ENCODE measurements at regions not wholly inside any gene's neighbourhood (a gene's known extent, or its start where the extent isn't known, plus 50 kb on each side); places are given as distances from the start of the nearest gene placed in this dataset.

GRCh38 chr6:14742171-14742570 is 503.7 kb upstream of the JARID2 start:
- Histone ChIP-seq H3K27ac (ENCODE audit: low read length) (no peak overlapping the region), H3K9me3 (ENCODE audit: control insufficient read depth, low read depth, low read length) (no peaks in the 10 kb centered on the region), H3K4me1 (ENCODE audit: control insufficient read depth, low read depth, low read length) (no peaks in the 10 kb centered on the region), H3K27me3 (ENCODE audit: control insufficient read depth, insufficient read depth, low read length) (peaks cover under 1% of the 10 kb centered on the region), H3K36me3 (ENCODE audit: control insufficient read depth, low read depth, low read length) (no peaks in the 10 kb centered on the region), H3K9ac (ENCODE audit: low read length) (no peak overlapping the region), H3K4me3 (ENCODE audit: low read length) (no peak overlapping the region)

- H3K9ac ChIP-seq (ENCODE audit: low read length) = no peak overlapping the region
- no peaks in the 10 kb centered on the region for H3K9me3 ChIP-seq (ENCODE audit: control insufficient read depth, low read depth, low read length)
- H3K27me3 ChIP-seq (ENCODE audit: control insufficient read depth, insufficient read depth, low read length) = no peaks in the 10 kb centered on the region
- no peak overlapping the region for H3K4me3 ChIP-seq (ENCODE audit: low read length)
- no peaks in the 10 kb centered on the region for H3K4me1 ChIP-seq (ENCODE audit: control insufficient read depth, low read depth, low read length)
- H3K27ac ChIP-seq (ENCODE audit: low read length) = no peak overlapping the region
- no peaks in the 10 kb centered on the region for H3K36me3 ChIP-seq (ENCODE audit: control insufficient read depth, low read depth, low read length)
Observed at GRCh38 chr6:14742680-14743079, 503.2 kb upstream of the JARID2 start.

DNA sequence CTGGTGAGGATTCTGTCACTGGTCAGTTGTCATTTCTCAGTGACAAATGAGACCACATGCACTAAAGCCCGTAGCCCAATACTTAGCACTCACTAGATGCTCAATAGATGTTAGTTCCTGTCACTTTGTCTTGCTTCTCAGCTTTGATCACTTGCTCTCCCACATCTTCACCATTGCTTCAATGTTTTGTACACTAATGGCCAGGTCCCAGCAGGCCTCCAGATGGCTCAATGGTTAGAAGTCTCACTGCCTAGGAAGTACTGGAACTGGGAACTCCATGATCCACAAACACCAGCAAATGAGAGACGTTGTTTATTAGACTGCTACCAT is 502.8 kb upstream of the JARID2 start:
- no peaks in the 10 kb centered on the region for H3K27me3 ChIP-seq (ENCODE audit: control insufficient read depth, insufficient read depth, low read length)
- H3K4me1 ChIP-seq (ENCODE audit: control insufficient read depth, low read depth, low read length) = no peaks in the 10 kb centered on the region
- H3K4me3 ChIP-seq (ENCODE audit: low read length) = no peak overlapping the region
- no peaks in the 10 kb centered on the region for H3K9me3 ChIP-seq (ENCODE audit: control insufficient read depth, low read depth, low read length)
- H3K36me3 ChIP-seq (ENCODE audit: control insufficient read depth, low read depth, low read length) = no peaks in the 10 kb centered on the region
- no peak overlapping the region for H3K9ac ChIP-seq (ENCODE audit: low read length)
- no peak overlapping the region for H3K27ac ChIP-seq (ENCODE audit: low read length)

DNA sequence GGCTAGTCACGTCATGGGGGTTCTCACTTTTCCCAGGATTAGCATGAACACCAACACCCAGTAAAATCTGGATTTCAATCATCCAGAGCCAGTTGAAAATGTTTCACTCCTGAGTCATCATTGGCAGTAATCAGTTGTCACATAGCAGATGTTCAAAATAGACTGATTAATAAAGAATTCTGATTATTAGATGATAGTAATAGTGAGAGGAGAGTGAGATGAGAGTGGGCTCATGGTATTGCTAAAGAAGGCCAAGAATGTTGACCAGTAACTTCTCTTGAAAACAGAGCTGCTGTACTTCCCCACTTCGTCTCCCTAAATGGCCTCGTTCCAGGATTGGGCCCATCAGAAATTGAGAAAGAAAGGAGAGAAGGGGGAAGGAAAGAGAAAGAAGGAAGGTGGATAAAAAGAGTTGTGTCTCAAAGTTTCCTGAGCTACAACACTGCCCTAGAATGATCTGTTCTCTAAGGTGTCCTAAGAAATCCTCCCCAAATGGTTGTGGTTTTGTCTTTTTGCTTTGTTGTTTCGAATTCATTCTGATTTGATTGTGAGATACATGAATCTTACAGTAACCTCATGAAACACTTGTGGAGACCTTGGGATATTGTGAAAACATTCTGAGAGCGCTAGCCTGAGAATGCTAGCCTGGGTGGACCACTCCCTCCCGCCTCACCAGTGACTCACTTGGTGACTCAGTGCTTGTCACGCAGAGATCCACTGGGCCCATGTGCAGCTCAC is 502.2 kb upstream of the JARID2 start:
- Histone ChIP-seq H3K27ac (ENCODE audit: low read length) (no peak overlapping the region), H3K9me3 (ENCODE audit: control insufficient read depth, low read depth, low read length) (no peaks in the 10 kb centered on the region), H3K27me3 (ENCODE audit: control insufficient read depth, insufficient read depth, low read length) (no peaks in the 10 kb centered on the region), H3K9ac (ENCODE audit: low read length) (no peak overlapping the region), H3K4me3 (ENCODE audit: low read length) (no peak overlapping the region), H3K4me1 (ENCODE audit: control insufficient read depth, low read depth, low read length) (no peaks in the 10 kb centered on the region), H3K36me3 (ENCODE audit: control insufficient read depth, low read depth, low read length) (no peaks in the 10 kb centered on the region)

DNA sequence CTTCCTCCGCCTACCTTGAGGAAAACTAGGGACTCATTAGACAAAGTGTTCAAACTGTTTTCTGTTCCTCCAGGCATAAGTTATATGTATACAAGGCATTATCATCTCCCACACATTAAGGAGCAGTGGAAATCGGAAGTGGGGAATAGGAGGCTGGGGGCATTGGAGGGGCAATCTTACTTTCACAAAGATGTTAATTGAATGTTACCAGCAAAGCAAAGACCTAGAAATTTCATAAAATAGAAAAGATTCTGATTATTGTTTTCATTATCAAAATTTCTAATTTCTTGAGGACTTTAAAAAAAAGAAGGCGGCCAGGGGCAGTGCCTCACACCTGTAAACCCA is 501.7 kb upstream of the JARID2 start:
- Histone ChIP-seq H3K9ac (ENCODE audit: low read length) (no peak overlapping the region), H3K36me3 (ENCODE audit: control insufficient read depth, low read depth, low read length) (no peaks in the 10 kb centered on the region), H3K27me3 (ENCODE audit: control insufficient read depth, insufficient read depth, low read length) (no peaks in the 10 kb centered on the region), H3K27ac (ENCODE audit: low read length) (no peak overlapping the region), H3K4me1 (ENCODE audit: control insufficient read depth, low read depth, low read length) (no peaks in the 10 kb centered on the region), H3K9me3 (ENCODE audit: control insufficient read depth, low read depth, low read length) (no peaks in the 10 kb centered on the region), H3K4me3 (ENCODE audit: low read length) (no peak overlapping the region)

- no peaks in the 10 kb centered on the region for H3K36me3 ChIP-seq (ENCODE audit: control insufficient read depth, low read depth, low read length)
- H3K27ac ChIP-seq (ENCODE audit: low read length) = no peak overlapping the region
- no peak overlapping the region for H3K9ac ChIP-seq (ENCODE audit: low read length)
- peaks cover 3% of the 10 kb centered on the region for H3K4me1 ChIP-seq (ENCODE audit: control insufficient read depth, low read depth, low read length)
- no peak overlapping the region for H3K4me3 ChIP-seq (ENCODE audit: low read length)
- H3K9me3 ChIP-seq (ENCODE audit: control insufficient read depth, low read depth, low read length) = no peaks in the 10 kb centered on the region
- no peaks in the 10 kb centered on the region for H3K27me3 ChIP-seq (ENCODE audit: control insufficient read depth, insufficient read depth, low read length)
Observed at GRCh38 chr6:14746139-14746837, 499.6 kb upstream of the JARID2 start.

DNA sequence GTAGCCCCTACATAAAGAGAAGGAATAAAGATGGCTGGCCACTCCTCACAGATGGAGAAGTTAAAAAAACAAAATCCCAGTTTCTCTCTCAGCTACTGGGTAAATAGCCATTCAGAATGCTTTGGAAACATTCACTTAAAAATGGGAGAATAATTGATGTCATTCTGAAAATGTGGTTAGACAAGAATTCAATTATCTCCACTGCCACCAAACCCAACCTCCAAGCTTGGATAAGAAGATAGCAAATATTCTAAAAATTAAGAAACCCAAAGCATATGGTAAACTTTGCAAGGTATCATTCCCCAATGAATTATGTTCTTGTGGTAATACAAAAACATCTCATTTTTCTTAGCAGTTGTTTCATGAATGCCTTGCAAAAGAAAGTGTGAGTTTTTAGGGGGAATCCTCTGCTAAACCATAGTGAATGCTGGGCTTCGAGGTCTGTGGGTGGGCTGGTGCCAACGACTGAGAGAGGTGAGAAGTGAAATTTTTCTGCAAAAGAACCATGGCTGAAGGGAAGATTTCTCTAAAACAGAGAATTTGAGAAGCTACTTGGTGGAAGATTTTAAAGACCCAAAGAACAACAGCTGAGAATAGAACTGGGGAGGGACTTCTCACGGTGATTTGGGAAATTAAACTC is 497.9 kb upstream of the JARID2 start:
- Histone ChIP-seq H3K4me3 (ENCODE audit: low read length) (no peak overlapping the region), H3K27me3 (ENCODE audit: control insufficient read depth, insufficient read depth, low read length) (no peaks in the 10 kb centered on the region), H3K9me3 (ENCODE audit: control insufficient read depth, low read depth, low read length) (no peaks in the 10 kb centered on the region), H3K27ac (ENCODE audit: low read length) (no peak overlapping the region), H3K4me1 (ENCODE audit: control insufficient read depth, low read depth, low read length) (peaks cover 3% of the 10 kb centered on the region), H3K36me3 (ENCODE audit: control insufficient read depth, low read depth, low read length) (no peaks in the 10 kb centered on the region), H3K9ac (ENCODE audit: low read length) (no peak overlapping the region)

DNA sequence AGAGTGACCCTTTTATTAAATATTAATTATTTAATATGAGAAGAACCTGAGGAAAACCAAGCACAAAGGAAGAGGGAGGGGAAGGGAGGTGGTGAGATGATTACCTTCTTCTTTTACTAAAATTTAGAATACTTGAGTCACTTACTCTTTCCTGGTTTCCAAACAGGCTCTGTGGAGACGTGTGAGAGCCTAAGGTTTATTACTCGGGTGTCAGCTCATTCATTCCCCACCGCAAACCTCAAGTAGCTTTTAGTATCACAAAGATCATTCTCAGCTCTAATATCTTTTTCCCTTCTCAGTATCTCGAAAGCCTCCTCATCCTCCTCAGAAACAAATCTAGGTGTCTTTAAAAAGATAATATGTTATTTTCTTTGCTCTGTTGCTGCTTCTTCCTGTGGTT is 497.2 kb upstream of the JARID2 start:
- H3K4me3 ChIP-seq (ENCODE audit: low read length) = no peak overlapping the region
- H3K27ac ChIP-seq (ENCODE audit: low read length) = no peak overlapping the region
- H3K4me1 ChIP-seq (ENCODE audit: control insufficient read depth, low read depth, low read length) = peaks cover 3% of the 10 kb centered on the region
- no peaks in the 10 kb centered on the region for H3K27me3 ChIP-seq (ENCODE audit: control insufficient read depth, insufficient read depth, low read length)
- H3K36me3 ChIP-seq (ENCODE audit: control insufficient read depth, low read depth, low read length) = no peaks in the 10 kb centered on the region
- no peak overlapping the region for H3K9ac ChIP-seq (ENCODE audit: low read length)
- H3K9me3 ChIP-seq (ENCODE audit: control insufficient read depth, low read depth, low read length) = no peaks in the 10 kb centered on the region

- Histone ChIP-seq H3K27me3 (ENCODE audit: control insufficient read depth, insufficient read depth, low read length) (no peaks in the 10 kb centered on the region), H3K36me3 (ENCODE audit: control insufficient read depth, low read depth, low read length) (no peaks in the 10 kb centered on the region), H3K9me3 (ENCODE audit: control insufficient read depth, low read depth, low read length) (no peaks in the 10 kb centered on the region), H3K27ac (ENCODE audit: low read length) (no peak overlapping the region), H3K9ac (ENCODE audit: low read length) (no peak overlapping the region), H3K4me1 (ENCODE audit: control insufficient read depth, low read depth, low read length) (peaks cover 3% of the 10 kb centered on the region), H3K4me3 (ENCODE audit: low read length) (no peak overlapping the region)
Observed at GRCh38 chr6:14750059-14750661, 495.7 kb upstream of the JARID2 start.

DNA sequence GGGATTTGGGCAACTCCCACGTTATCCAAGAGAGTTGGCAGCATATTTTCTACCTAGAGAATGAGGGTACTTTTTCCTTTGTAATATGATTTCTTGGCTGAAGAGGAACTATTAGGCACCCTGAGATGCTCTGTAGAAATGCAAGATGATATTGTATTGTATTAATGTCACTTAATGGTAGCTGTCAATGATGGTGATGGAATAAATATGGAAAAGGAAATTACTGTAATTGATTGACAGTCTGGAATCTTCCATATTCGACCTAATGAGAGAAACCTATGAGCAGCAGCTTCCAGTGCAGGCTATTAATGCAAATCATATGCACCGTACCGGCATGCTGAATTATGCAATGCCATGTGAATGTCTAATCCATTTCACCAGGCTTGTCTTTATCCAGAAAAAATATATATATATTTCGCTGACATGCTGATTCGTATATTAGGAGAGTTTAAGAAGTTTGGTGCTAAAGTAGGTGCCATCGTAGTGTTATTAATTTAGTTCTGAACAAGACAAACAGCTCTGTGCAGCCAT is 494.2 kb upstream of the JARID2 start:
- Histone ChIP-seq H3K27me3 (ENCODE audit: control insufficient read depth, insufficient read depth, low read length) (no peaks in the 10 kb centered on the region), H3K9ac (ENCODE audit: low read length) (no peak overlapping the region), H3K4me3 (ENCODE audit: low read length) (no peak overlapping the region), H3K27ac (ENCODE audit: low read length) (no peak overlapping the region), H3K36me3 (ENCODE audit: control insufficient read depth, low read depth, low read length) (no peaks in the 10 kb centered on the region), H3K9me3 (ENCODE audit: control insufficient read depth, low read depth, low read length) (no peaks in the 10 kb centered on the region), H3K4me1 (ENCODE audit: control insufficient read depth, low read depth, low read length) (peaks cover 3% of the 10 kb centered on the region)

- Histone ChIP-seq H3K36me3 (ENCODE audit: control insufficient read depth, low read depth, low read length) (no peaks in the 10 kb centered on the region), H3K9ac (ENCODE audit: low read length) (no peak overlapping the region), H3K4me3 (ENCODE audit: low read length) (no peak overlapping the region), H3K4me1 (ENCODE audit: control insufficient read depth, low read depth, low read length) (peaks cover 4% of the 10 kb centered on the region), H3K27me3 (ENCODE audit: control insufficient read depth, insufficient read depth, low read length) (no peaks in the 10 kb centered on the region), H3K9me3 (ENCODE audit: control insufficient read depth, low read depth, low read length) (no peaks in the 10 kb centered on the region), H3K27ac (ENCODE audit: low read length) (no peak overlapping the region)
Observed at GRCh38 chr6:14754751-14755513, 490.9 kb upstream of the JARID2 start.

Data from iPS-18a (cell line).